ENCODE measurements at regions not wholly inside any gene's neighbourhood (a gene's known extent, or its start where the extent isn't known, plus 50 kb on each side); places are given as distances from the start of the nearest gene placed in this dataset.
"Not testable (repeated sequence)": the region's sequence is repeated elsewhere in the genome, so short reads cannot be mapped to it uniquely, and the experiment has no call there.

DNA sequence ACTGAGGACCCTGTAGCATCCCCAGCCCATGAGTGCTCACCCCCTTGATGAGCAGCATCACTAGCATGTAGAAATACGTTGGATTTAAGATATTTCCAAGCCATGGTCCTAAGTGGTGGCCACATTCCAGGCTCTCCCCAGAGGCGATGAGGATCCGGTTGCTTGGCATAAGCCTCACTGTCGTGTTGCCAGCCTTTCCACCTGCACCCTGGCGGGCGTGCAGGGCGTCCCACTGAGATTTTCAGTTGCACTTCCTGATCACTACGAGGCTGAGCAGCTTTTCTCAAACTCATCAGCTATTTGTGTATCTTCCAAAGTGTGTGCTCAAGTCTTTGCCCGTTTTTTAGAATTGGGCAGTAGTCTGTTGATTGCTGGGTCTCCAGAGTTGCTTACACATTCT lies 326.3 kb downstream of the CACNA1B start:
- not testable (repeated sequence) for TF ChIP-seq POLR2A, EP300 (IDR thresholded peaks at IDR 0.05)
- TF ChIP-seq, protein P1, sequence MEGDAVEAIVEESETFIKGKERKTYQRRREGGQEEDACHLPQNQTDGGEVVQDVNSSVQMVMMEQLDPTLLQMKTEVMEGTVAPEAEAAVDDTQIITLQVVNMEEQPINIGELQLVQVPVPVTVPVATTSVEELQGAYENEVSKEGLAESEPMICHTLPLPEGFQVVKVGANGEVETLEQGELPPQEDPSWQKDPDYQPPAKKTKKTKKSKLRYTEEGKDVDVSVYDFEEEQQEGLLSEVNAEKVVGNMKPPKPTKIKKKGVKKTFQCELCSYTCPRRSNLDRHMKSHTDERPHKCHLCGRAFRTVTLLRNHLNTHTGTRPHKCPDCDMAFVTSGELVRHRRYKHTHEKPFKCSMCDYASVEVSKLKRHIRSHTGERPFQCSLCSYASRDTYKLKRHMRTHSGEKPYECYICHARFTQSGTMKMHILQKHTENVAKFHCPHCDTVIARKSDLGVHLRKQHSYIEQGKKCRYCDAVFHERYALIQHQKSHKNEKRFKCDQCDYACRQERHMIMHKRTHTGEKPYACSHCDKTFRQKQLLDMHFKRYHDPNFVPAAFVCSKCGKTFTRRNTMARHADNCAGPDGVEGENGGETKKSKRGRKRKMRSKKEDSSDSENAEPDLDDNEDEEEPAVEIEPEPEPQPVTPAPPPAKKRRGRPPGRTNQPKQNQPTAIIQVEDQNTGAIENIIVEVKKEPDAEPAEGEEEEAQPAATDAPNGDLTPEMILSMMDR (IDR thresholded peaks at IDR 0.05): not testable (repeated sequence)
